HepG2 (cell line): ENCODE measurements at regions not wholly inside any gene's neighbourhood (a gene's known extent, or its start where the extent isn't known, plus 50 kb on each side); places are given as distances from the start of the nearest gene placed in this dataset.
A peak's percentile ranks its signal among the peaks of the same experiment; 100 is the strongest.

Experiments used
- CENPX ChIP-seq: sonication (generic); formaldehyde crosslinking; IDR thresholded peaks from 2 replicates; pipeline ENCODE4 v1.9.0; 2021; ENCODE audit warnings: mild to moderate bottlenecking, missing genetic modification reagents, moderate library complexity
- EHMT2 ChIP-seq: fragments of 200-600 bp; sonication (generic); IDR thresholded peaks from 2 replicates; pipeline ENCODE4 v1.7.0; 2017; ENCODE audit warnings: antibody characterized with exemption, low read depth, low read length, borderline replicate concordance
- MTA1 ChIP-seq: sonication (generic); formaldehyde crosslinking; IDR thresholded peaks from 2 replicates; pipeline ENCODE4 v1.4.0; 2020; ENCODE audit warnings: missing genetic modification reagents, mild to moderate bottlenecking, borderline replicate concordance
- PAWR ChIP-seq: sonication (generic); formaldehyde crosslinking; IDR thresholded peaks from 2 replicates; pipeline ENCODE4 v1.4.0; 2020; ENCODE audit warnings: missing genetic modification reagents, mild to moderate bottlenecking, borderline replicate concordance
- TCF7L2 ChIP-seq: IDR thresholded peaks from 2 replicates; pipeline ENCODE4 v1.6.1; 2011; ENCODE audit warnings: mild to moderate bottlenecking, low read depth, low read length, moderate library complexity
- YEATS4 ChIP-seq: sonication (generic); formaldehyde crosslinking; IDR thresholded peaks from 2 replicates; pipeline ENCODE4 v1.4.0; 2020; ENCODE audit warnings: missing genetic modification reagents, borderline replicate concordance
- ZNF17 ChIP-seq: sonication (generic); formaldehyde crosslinking; IDR thresholded peaks from 2 replicates; pipeline ENCODE4 v1.5.0; 2020; ENCODE audit warnings: mild to moderate bottlenecking, missing genetic modification reagents
- ZNF441 ChIP-seq: sonication (generic); formaldehyde crosslinking; IDR thresholded peaks from 2 replicates; pipeline ENCODE4 v1.7.0; 2021; ENCODE audit warnings: missing genetic modification reagents, borderline replicate concordance
- ZNF556 ChIP-seq: sonication (generic); formaldehyde crosslinking; IDR thresholded peaks from 2 replicates; pipeline ENCODE4 v1.4.0; 2020; ENCODE audit warnings: mild to moderate bottlenecking, missing genetic modification reagents, borderline replicate concordance
- ZNF747 ChIP-seq: sonication (generic); formaldehyde crosslinking; IDR thresholded peaks from 2 replicates; pipeline ENCODE4 v1.8.1; 2023; ENCODE audit warnings: missing genetic modification reagents, mild to moderate bottlenecking, borderline replicate concordance
- ZZZ3 ChIP-seq: sonication (generic); formaldehyde crosslinking; IDR thresholded peaks from 2 replicates; pipeline ENCODE4 v1.4.0; 2020; ENCODE audit warnings: missing genetic modification reagents, mild to moderate bottlenecking, borderline replicate concordance
- TF ChIP-seq, protein P1 (sequence below): sonication (generic); formaldehyde crosslinking; IDR thresholded peaks from 2 replicates; pipeline ENCODE4 v1.4.0; 2020; ENCODE audit warnings: missing genetic modification reagents, borderline replicate concordance
- TF ChIP-seq, protein P2 (sequence below): sonication (generic); formaldehyde crosslinking; IDR thresholded peaks from 2 replicates; pipeline ENCODE4 v1.5.1; 2020; ENCODE audit warnings: mild to moderate bottlenecking, missing genetic modification reagents, moderate library complexity
- TF ChIP-seq, protein P3 (sequence below): sonication (generic); formaldehyde crosslinking; IDR thresholded peaks from 2 replicates; pipeline ENCODE4 v1.4.0; 2020; ENCODE audit warnings: mild to moderate bottlenecking, missing genetic modification reagents
- TF ChIP-seq, protein P4 (sequence below): IDR thresholded peaks from 2 replicates; pipeline ENCODE4 v1.6.1; 2016; ENCODE audit warnings: mild to moderate bottlenecking, missing biosample characterization, missing genetic modification reagents
- TF ChIP-seq, protein P5 (sequence below): IDR thresholded peaks from 2 replicates; pipeline ENCODE4 v1.6.1; 2016; ENCODE audit warnings: low read depth, control low read depth
- TF ChIP-seq, protein P6 (sequence below): sonication (generic); formaldehyde crosslinking; IDR thresholded peaks from 2 replicates; pipeline ENCODE4; 2020; ENCODE audit warnings: missing genetic modification reagents, mild to moderate bottlenecking, borderline replicate concordance

DNA sequence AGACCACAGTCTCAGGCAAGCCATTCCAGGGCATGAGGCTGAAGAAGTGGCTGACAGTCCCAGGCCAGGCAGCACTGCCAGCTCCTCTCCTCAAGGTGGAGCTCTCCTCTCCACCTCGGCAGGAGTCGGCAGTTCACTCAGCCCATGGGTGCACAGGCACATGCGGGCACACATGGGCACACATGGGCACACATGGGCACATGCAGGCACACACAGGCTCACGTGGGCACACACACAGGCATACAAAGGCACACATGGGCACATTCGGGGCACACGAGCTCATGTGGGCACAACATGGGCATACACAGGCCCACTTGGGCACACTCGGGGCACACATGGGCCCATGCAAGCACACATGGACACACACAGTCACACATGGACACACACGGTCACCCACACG lies 65.3 kb upstream of the TAF1B start (continued):
- TF ChIP-seq, protein P1, sequence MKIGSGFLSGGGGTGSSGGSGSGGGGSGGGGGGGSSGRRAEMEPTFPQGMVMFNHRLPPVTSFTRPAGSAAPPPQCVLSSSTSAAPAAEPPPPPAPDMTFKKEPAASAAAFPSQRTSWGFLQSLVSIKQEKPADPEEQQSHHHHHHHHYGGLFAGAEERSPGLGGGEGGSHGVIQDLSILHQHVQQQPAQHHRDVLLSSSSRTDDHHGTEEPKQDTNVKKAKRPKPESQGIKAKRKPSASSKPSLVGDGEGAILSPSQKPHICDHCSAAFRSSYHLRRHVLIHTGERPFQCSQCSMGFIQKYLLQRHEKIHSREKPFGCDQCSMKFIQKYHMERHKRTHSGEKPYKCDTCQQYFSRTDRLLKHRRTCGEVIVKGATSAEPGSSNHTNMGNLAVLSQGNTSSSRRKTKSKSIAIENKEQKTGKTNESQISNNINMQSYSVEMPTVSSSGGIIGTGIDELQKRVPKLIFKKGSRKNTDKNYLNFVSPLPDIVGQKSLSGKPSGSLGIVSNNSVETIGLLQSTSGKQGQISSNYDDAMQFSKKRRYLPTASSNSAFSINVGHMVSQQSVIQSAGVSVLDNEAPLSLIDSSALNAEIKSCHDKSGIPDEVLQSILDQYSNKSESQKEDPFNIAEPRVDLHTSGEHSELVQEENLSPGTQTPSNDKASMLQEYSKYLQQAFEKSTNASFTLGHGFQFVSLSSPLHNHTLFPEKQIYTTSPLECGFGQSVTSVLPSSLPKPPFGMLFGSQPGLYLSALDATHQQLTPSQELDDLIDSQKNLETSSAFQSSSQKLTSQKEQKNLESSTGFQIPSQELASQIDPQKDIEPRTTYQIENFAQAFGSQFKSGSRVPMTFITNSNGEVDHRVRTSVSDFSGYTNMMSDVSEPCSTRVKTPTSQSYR (CRISPR knock-in tag) = no peak
- TF ChIP-seq CENPX (CRISPR knock-in tag) = no peak
- TF ChIP-seq, protein P2, sequence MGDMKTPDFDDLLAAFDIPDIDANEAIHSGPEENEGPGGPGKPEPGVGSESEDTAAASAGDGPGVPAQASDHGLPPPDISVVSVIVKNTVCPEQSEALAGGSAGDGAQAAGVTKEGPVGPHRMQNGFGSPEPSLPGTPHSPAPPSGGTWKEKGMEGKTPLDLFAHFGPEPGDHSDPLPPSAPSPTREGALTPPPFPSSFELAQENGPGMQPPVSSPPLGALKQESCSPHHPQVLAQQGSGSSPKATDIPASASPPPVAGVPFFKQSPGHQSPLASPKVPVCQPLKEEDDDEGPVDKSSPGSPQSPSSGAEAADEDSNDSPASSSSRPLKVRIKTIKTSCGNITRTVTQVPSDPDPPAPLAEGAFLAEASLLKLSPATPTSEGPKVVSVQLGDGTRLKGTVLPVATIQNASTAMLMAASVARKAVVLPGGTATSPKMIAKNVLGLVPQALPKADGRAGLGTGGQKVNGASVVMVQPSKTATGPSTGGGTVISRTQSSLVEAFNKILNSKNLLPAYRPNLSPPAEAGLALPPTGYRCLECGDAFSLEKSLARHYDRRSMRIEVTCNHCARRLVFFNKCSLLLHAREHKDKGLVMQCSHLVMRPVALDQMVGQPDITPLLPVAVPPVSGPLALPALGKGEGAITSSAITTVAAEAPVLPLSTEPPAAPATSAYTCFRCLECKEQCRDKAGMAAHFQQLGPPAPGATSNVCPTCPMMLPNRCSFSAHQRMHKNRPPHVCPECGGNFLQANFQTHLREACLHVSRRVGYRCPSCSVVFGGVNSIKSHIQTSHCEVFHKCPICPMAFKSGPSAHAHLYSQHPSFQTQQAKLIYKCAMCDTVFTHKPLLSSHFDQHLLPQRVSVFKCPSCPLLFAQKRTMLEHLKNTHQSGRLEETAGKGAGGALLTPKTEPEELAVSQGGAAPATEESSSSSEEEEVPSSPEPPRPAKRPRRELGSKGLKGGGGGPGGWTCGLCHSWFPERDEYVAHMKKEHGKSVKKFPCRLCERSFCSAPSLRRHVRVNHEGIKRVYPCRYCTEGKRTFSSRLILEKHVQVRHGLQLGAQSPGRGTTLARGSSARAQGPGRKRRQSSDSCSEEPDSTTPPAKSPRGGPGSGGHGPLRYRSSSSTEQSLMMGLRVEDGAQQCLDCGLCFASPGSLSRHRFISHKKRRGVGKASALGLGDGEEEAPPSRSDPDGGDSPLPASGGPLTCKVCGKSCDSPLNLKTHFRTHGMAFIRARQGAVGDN = peak; percentile 53
- TF ChIP-seq EHMT2 = no peak
- no peak for TF ChIP-seq TCF7L2
- TF ChIP-seq ZNF747 (CRISPR knock-in tag) = no peak
- TF ChIP-seq, protein P3, sequence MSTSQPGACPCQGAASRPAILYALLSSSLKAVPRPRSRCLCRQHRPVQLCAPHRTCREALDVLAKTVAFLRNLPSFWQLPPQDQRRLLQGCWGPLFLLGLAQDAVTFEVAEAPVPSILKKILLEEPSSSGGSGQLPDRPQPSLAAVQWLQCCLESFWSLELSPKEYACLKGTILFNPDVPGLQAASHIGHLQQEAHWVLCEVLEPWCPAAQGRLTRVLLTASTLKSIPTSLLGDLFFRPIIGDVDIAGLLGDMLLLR (CRISPR knock-in tag) = peak; percentile 57; the same call in 1 of the 2 replicates
- no peak for TF ChIP-seq ZNF556
- no peak for TF ChIP-seq MTA1
- no peak for TF ChIP-seq ZNF17
- TF ChIP-seq, protein P4, sequence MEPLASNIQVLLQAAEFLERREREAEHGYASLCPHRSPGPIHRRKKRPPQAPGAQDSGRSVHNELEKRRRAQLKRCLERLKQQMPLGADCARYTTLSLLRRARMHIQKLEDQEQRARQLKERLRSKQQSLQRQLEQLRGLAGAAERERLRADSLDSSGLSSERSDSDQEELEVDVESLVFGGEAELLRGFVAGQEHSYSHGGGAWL (CRISPR knock-in tag) = no peak
- TF ChIP-seq, protein P5, sequence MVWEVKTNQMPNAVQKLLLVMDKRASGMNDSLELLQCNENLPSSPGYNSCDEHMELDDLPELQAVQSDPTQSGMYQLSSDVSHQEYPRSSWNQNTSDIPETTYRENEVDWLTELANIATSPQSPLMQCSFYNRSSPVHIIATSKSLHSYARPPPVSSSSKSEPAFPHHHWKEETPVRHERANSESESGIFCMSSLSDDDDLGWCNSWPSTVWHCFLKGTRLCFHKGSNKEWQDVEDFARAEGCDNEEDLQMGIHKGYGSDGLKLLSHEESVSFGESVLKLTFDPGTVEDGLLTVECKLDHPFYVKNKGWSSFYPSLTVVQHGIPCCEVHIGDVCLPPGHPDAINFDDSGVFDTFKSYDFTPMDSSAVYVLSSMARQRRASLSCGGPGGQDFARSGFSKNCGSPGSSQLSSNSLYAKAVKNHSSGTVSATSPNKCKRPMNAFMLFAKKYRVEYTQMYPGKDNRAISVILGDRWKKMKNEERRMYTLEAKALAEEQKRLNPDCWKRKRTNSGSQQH (CRISPR knock-in tag) = 0 out of 2 replicates have a peak, but pooled peaks have one; percentile 25
- TF ChIP-seq, protein P6, sequence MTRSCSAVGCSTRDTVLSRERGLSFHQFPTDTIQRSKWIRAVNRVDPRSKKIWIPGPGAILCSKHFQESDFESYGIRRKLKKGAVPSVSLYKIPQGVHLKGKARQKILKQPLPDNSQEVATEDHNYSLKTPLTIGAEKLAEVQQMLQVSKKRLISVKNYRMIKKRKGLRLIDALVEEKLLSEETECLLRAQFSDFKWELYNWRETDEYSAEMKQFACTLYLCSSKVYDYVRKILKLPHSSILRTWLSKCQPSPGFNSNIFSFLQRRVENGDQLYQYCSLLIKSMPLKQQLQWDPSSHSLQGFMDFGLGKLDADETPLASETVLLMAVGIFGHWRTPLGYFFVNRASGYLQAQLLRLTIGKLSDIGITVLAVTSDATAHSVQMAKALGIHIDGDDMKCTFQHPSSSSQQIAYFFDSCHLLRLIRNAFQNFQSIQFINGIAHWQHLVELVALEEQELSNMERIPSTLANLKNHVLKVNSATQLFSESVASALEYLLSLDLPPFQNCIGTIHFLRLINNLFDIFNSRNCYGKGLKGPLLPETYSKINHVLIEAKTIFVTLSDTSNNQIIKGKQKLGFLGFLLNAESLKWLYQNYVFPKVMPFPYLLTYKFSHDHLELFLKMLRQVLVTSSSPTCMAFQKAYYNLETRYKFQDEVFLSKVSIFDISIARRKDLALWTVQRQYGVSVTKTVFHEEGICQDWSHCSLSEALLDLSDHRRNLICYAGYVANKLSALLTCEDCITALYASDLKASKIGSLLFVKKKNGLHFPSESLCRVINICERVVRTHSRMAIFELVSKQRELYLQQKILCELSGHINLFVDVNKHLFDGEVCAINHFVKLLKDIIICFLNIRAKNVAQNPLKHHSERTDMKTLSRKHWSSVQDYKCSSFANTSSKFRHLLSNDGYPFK (CRISPR knock-in tag) = no peak
- no peak for TF ChIP-seq ZZZ3
- no peak for TF ChIP-seq YEATS4
- TF ChIP-seq ZNF441 (CRISPR knock-in tag) = no peak
- no peak for TF ChIP-seq PAWR (CRISPR knock-in tag)
